HepG2 (cell line): ENCODE measurements at regions not wholly inside any gene's neighbourhood (a gene's known extent, or its start where the extent isn't known, plus 50 kb on each side); places are given as distances from the start of the nearest gene placed in this dataset.

Source experiments
- ATAC-seq: fragments of 200-7000 bp; cut with Tn5 transposase; 3 replicates; pipeline ENCODE4 v1.9.1; 2020; ENCODE audit warnings: mild to moderate bottlenecking, moderate library complexity
- BruUV-seq: library from RNA; stranded (reverse); fragments of 400-500 nt; replicated peaks from 2 replicates; lab custom pipeline; 2021; lab: Mats Ljungman, UMichigan
- CTCF ChIA-PET: fragments of 300-600 bp; formaldehyde crosslinking; extraction: SDS; loops from one replicate; lab custom pipeline; 2021; ENCODE audit warnings: low total read pairs, inconsistent platforms, low intra/inter-chr PET ratio; lab: Yijun Ruan, JAX
- POLR2A ChIA-PET: fragments of 350-600 bp; sonication (Branson Sonifier 250); formaldehyde crosslinking; loops from one replicate; lab custom pipeline; 2020; ENCODE audit warnings: antibody characterized with exemption, inconsistent platforms; lab: Yijun Ruan, JAX
- DNase-seq: peaks from one replicate; pipeline ENCODE4 v3.0.0-alpha.2; 2015; ENCODE audit warnings: low spot score
- FAIRE-seq: peaks from 3 replicates; lab custom pipeline; 2011; peaks lifted over from hg19 to GRCh38; lab: Jason Lieb, UNC
- H2AFZ ChIP-seq: one replicate; pipeline ENCODE4 v1.6.1; 2011; ENCODE audit warnings: low read length, inconsistent platforms
- H3K27ac ChIP-seq: fragments of 300-600 bp; 3 replicates; pipeline ENCODE4 v1.8.0; 2011; ENCODE audit warnings: mixed run types, mild to moderate bottlenecking, mixed read lengths, low read length, inconsistent platforms; ENCODE audit not compliant: insufficient read depth; ENCODE audit errors: extremely low read length
- H3K27me3 ChIP-seq, 2 experiments: fragments of 200-600 bp in 1 of 2; 2 replicates in 1 of 2; 3 replicates in 1 of 2; pipeline versions ENCODE4 v1.6.0 to v1.8.0; 2011; ENCODE audit warnings: low read length in 2 of 2, mild to moderate bottlenecking in 2 of 2, moderate library complexity in 2 of 2, inconsistent platforms in 1 of 2; ENCODE audit not compliant: insufficient read depth in 2 of 2, control insufficient read depth in 1 of 2
- H3K36me3 ChIP-seq, 2 experiments: fragments of 200-600 bp in 1 of 2; replicated peaks in 1 of 2; 2 replicates in 1 of 2; 3 replicates in 1 of 2; pipeline versions ENCODE4 v1.5.1 to v1.8.0; 2011; ENCODE audit warnings: low read length in 2 of 2, inconsistent platforms in 1 of 2; ENCODE audit not compliant: insufficient read depth in 2 of 2, control insufficient read depth in 1 of 2
- H3K4me1 ChIP-seq: 2 replicates; pipeline ENCODE4 v1.5.1; 2012; ENCODE audit warnings: low read length, inconsistent platforms; ENCODE audit not compliant: insufficient read depth
- H3K4me2 ChIP-seq: 2 replicates; pipeline ENCODE4 v1.6.0; 2011; ENCODE audit warnings: low read depth, low read length, inconsistent platforms
- H3K4me3 ChIP-seq, 3 experiments: fragments of 200-600 bp in 1 of 3; sonication (generic), shearing (Covaris generic) in 1 of 3; replicated peaks in 1 of 3; 2 replicates each; pipeline ENCODE4 v1.5.1; 2011 to 2016; ENCODE audit warnings: low read length in 3 of 3, inconsistent platforms in 2 of 3, low read depth in 2 of 3, mild to moderate bottlenecking in 2 of 3, control low read depth in 1 of 3, mixed read lengths in 1 of 3; ENCODE audit not compliant: insufficient read depth in 1 of 3
- H3K79me2 ChIP-seq: one replicate; pipeline ENCODE4 v1.6.1; 2011; ENCODE audit warnings: low read length, inconsistent platforms; ENCODE audit not compliant: insufficient read depth
- H3K9ac ChIP-seq: 2 replicates; pipeline ENCODE4 v1.6.0; 2011; ENCODE audit warnings: mild to moderate bottlenecking, low read depth, low read length, inconsistent platforms; ENCODE audit not compliant: insufficient read depth
- H3K9me3 ChIP-seq: 2 replicates; pipeline ENCODE4 v1.5.1; 2012; ENCODE audit warnings: mild to moderate bottlenecking, low read length
- H4K20me1 ChIP-seq: 2 replicates; pipeline ENCODE4 v1.6.0; 2011; ENCODE audit warnings: inconsistent platforms, mild to moderate bottlenecking, low read length, moderate library complexity; ENCODE audit not compliant: insufficient read depth
- BCLAF1 ChIP-seq: fragments of 450-650 bp; IDR thresholded peaks from 2 replicates; pipeline ENCODE4 v1.6.1; 2017; ENCODE audit warnings: mild to moderate bottlenecking
- CENPT ChIP-seq: sonication (generic); formaldehyde crosslinking; IDR thresholded peaks from 2 replicates; pipeline ENCODE4 v1.8.0; 2022; ENCODE audit warnings: low read depth, mild to moderate bottlenecking, moderate library complexity, missing genetic modification reagents
- ELK4 ChIP-seq: sonication (generic); formaldehyde crosslinking; IDR thresholded peaks from 2 replicates; pipeline ENCODE4 v1.9.0; 2021; ENCODE audit warnings: missing genetic modification reagents, borderline replicate concordance
- HIVEP1 ChIP-seq: sonication (generic); formaldehyde crosslinking; IDR thresholded peaks from 2 replicates; pipeline ENCODE4 v1.4.0; 2020; ENCODE audit warnings: mild to moderate bottlenecking, missing genetic modification reagents
- KIAA2018 ChIP-seq: sonication (generic); formaldehyde crosslinking; IDR thresholded peaks from 2 replicates; pipeline ENCODE4 v1.5.0; 2020; ENCODE audit warnings: mild to moderate bottlenecking, missing genetic modification reagents, borderline replicate concordance
- PAF1 ChIP-seq: IDR thresholded peaks from 2 replicates; pipeline ENCODE4 v1.6.1; 2016; ENCODE audit warnings: missing genetic modification reagents, missing compliant biosample characterization
- SMARCC2 ChIP-seq: fragments of 450-650 bp; IDR thresholded peaks from 2 replicates; pipeline ENCODE4 v1.6.1; 2017; ENCODE audit warnings: antibody characterized with exemption, mild to moderate bottlenecking
- YY1 ChIP-seq: IDR thresholded peaks from 2 replicates; pipeline ENCODE4 v1.6.1; 2011; ENCODE audit warnings: low read length, low read depth, moderate library complexity, mild to moderate bottlenecking; ENCODE audit not compliant: insufficient read depth, insufficient replicate concordance
- ZBTB44 ChIP-seq: sonication (generic); formaldehyde crosslinking; IDR thresholded peaks from 2 replicates; pipeline ENCODE4 v1.4.0; 2020; ENCODE audit warnings: missing genetic modification reagents
- ZNF121 ChIP-seq: sonication (generic); formaldehyde crosslinking; IDR thresholded peaks from 2 replicates; pipeline ENCODE4 v1.5.0; 2020; ENCODE audit warnings: mild to moderate bottlenecking, missing genetic modification reagents
- ZNF766 ChIP-seq: sonication (generic); formaldehyde crosslinking; IDR thresholded peaks from 2 replicates; pipeline ENCODE4 v1.5.0; 2020; ENCODE audit warnings: missing genetic modification reagents, borderline replicate concordance
- WGBS: methylation state at CpG from one replicate; pipeline ENCODE4 v1.1.6; 2017; ENCODE audit warnings: low lambda C conversion rate; 5-methylcytosine and 5-hydroxymethylcytosine counted together
- in situ Hi-C: cut with HindIII; loops from 2 replicates; pipeline ENCODE4 v1.10.0; 2017; ENCODE audit warnings: low pct_unique_long_range_greater_than_20kb; ENCODE audit not compliant: extremely low pct_ligation_motif_present
- intact Hi-C: fragments of 100-400 bp; cut with micrococcal nuclease; formaldehyde crosslinking; loops from one replicate; pipeline ENCODE4 v1.10.0; 2022; ENCODE audit not compliant: unreplicated experiment

GRCh38 chr18:44541159-44541558 is 139.5 kb upstream of the SETBP1 start:
- BruUV-seq: no TSS peak
- POLR2A ChIA-PET: no interaction called here
- H3K36me3 ChIP-seq: no peaks in the 10 kb centered on the region
- in situ Hi-C loops (no loop called here), intact Hi-C loops (no loop called here)
- H3K27me3 ChIP-seq: no peaks in the 10 kb centered on the region
- no peak overlapping the region for H2AFZ ChIP-seq
- no peaks in the 10 kb centered on the region for H4K20me1 ChIP-seq
- DNase-seq (no peak), FAIRE-seq (no peak), ATAC-seq (no peak)
- H3K4me1 ChIP-seq: no peaks in the 10 kb centered on the region
- H3K27ac ChIP-seq: no peak overlapping the region
- CTCF ChIA-PET: no interaction called here
- no peak overlapping the region for H3K9ac ChIP-seq
- no peak overlapping the region for H3K4me2 ChIP-seq
- H3K79me2 ChIP-seq: no peaks in the 10 kb centered on the region
- H3K4me3 ChIP-seq: no peak overlapping the region
- no peaks in the 10 kb centered on the region; the same call in 1 of the 2 replicates for H3K9me3 ChIP-seq
- TF ChIP-seq ZNF766 (CRISPR knock-in tag): no peak
- no peak for TF ChIP-seq YY1
- no peak for TF ChIP-seq CENPT (CRISPR knock-in tag)
- TF ChIP-seq KIAA2018 (CRISPR knock-in tag): no peak
- no peak for TF ChIP-seq ZBTB44 (CRISPR knock-in tag)
- TF ChIP-seq SMARCC2: no peak
- TF ChIP-seq ELK4 (CRISPR knock-in tag): no peak
- no peak for TF ChIP-seq PAF1 (CRISPR knock-in tag)
- TF ChIP-seq HIVEP1 (CRISPR knock-in tag): no peak
- no peak for TF ChIP-seq BCLAF1
- no peak for TF ChIP-seq ZNF121 (CRISPR knock-in tag)
- whole genome bisulfite sequencing: under 1% methylated on average over 4 of the region's 4 CpGs
